NCI-H1092 treated with DMSO at 0.1 percent for 48 hours (cell line): ENCODE measurements at regions not wholly inside any gene's neighbourhood (a gene's known extent, or its start where the extent isn't known, plus 50 kb on each side); places are given as distances from the start of the nearest gene placed in this dataset.

Experiments
- DNase-seq: peaks from one replicate; lab custom pipeline; 2025; lab: John Stamatoyannopoulos, UW

- DNase-seq: no peak
Observed at GRCh38 chr7:96484845-96485244, 162.9 kb upstream of the SLC25A13 start.

GRCh38 chr7:96484091-96484490 is 162.2 kb upstream of the SLC25A13 start:
- DNase-seq: no peak

- no peak for DNase-seq
Observed at GRCh38 chr7:96481796-96482195, 159.9 kb upstream of the SLC25A13 start.

- DNase-seq: no peak
Observed at GRCh38 chr7:96479015-96479645, 157.2 kb upstream of the SLC25A13 start.

GRCh38 chr7:96471606-96472005 is 149.7 kb upstream of the SLC25A13 start:
- DNase-seq: no peak

- DNase-seq: no peak
Observed at GRCh38 chr7:96452146-96452545, 130.2 kb upstream of the SLC25A13 start.

GRCh38 chr7:96449094-96449493 is 127.2 kb upstream of the SLC25A13 start:
- no peak for DNase-seq

- no peak for DNase-seq
Observed at GRCh38 chr7:96447109-96447645, 125.3 kb upstream of the SLC25A13 start.

GRCh38 chr7:96441436-96442084 is 119.7 kb upstream of the SLC25A13 start:
- no peak for DNase-seq

GRCh38 chr7:96440328-96440727 is 118.4 kb upstream of the SLC25A13 start:
- DNase-seq: no peak

- DNase-seq: no peak
Observed at GRCh38 chr7:96436880-96437279, 115.0 kb upstream of the SLC25A13 start.

GRCh38 chr7:96430356-96430755 is 108.5 kb upstream of the SLC25A13 start:
- no peak for DNase-seq

- no peak for DNase-seq
Observed at GRCh38 chr7:96427143-96427542, 105.2 kb upstream of the SLC25A13 start.

GRCh38 chr7:96426685-96427084 is 104.8 kb upstream of the SLC25A13 start:
- no peak for DNase-seq

- DNase-seq: no peak
Observed at GRCh38 chr7:96426027-96426426, 104.1 kb upstream of the SLC25A13 start.

- DNase-seq: no peak
Observed at GRCh38 chr7:96424411-96424810, 102.5 kb upstream of the SLC25A13 start.

- DNase-seq: no peak
Observed at GRCh38 chr7:96422388-96422787, 100.5 kb upstream of the SLC25A13 start.

- no peak for DNase-seq
Observed at GRCh38 chr7:96418581-96418980, 96.7 kb upstream of the SLC25A13 start.

- no peak for DNase-seq
Observed at GRCh38 chr7:96417784-96418183, 95.9 kb upstream of the SLC25A13 start.

GRCh38 chr7:96416599-96416998 is 94.7 kb upstream of the SLC25A13 start:
- DNase-seq: no peak

- DNase-seq: no peak
Observed at GRCh38 chr7:96416116-96416515, 94.2 kb upstream of the SLC25A13 start.

- peak; percentile 51 for DNase-seq
Observed at GRCh38 chr7:96415293-96415940, 93.5 kb upstream of the SLC25A13 start.

- DNase-seq: peak; percentile 87
Observed at GRCh38 chr7:96414931-96415292, 93.0 kb upstream of the SLC25A13 start.
